T1000 (cell line): ENCODE measurements at regions not wholly inside any gene's neighbourhood (a gene's known extent, or its start where the extent isn't known, plus 50 kb on each side); places are given as distances from the start of the nearest gene placed in this dataset.
"Not testable (repeated sequence)": the region's sequence is repeated elsewhere in the genome, so short reads cannot be mapped to it uniquely, and the experiment has no call there.

Experiments used
- DNase-seq: peaks from one replicate; lab custom pipeline; 2025; ENCODE audit warnings: mixed read lengths; lab: John Stamatoyannopoulos, UW

DNA sequence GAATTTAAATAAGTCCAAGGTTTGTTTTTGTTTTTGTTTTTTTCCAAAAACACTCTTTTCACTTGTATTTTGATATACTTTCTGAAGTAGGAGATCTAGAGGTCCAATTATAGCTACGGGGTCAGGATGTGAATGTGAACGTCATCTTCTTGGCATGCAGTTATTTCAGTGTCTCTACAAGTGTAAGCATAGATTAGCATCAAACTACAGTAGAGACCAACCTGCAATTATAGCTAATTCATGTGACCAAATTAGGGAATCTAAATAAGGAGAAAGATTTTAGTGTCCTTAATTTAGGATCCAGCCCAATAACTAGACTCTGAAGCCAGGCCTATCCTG lies 107.3 kb upstream of the PALMD start:
- DNase-seq = no peak

GRCh38 chr1:99539131-99539530 lies 106.8 kb upstream of the PALMD start:
- no peak for DNase-seq

DNA sequence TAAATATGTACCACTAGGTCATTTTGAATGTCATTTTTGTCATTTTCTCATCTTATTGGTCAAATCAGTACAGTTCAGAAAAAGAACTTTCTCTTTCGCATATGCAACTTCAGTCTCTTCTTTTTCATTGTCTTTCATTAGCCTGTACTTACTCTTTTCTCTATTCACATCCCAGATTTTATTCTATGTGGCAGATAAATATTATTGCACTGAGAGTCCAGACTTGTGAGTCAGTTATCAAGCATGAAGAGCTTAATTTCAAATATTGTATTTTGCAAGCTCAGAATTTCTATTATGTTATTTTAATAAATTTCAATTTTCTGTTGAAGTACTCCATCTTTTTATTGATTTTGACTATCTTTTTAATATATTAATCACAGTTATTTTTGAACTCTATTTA lies 105.2 kb upstream of the PALMD start:
- no peak for DNase-seq

DNA sequence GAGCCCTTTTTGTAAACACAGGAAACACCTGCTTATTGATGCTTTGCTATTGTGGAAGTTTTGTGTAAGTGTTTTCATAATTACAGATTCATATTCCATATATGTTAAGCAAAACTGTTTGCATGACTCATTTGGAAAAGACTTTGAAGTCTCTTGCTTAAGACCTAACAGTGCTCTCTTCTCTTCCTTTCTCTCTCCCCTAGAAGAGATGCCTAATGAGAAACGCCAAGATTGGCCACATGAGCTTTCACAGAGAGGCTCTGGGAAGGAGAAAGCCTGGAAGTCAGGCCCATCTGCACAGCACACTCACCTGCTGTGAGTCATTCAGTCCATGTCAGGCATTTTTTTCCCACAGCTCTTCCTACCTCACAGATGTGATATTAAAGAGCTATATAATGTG lies 101.6 kb upstream of the PALMD start:
- no peak for DNase-seq

DNA sequence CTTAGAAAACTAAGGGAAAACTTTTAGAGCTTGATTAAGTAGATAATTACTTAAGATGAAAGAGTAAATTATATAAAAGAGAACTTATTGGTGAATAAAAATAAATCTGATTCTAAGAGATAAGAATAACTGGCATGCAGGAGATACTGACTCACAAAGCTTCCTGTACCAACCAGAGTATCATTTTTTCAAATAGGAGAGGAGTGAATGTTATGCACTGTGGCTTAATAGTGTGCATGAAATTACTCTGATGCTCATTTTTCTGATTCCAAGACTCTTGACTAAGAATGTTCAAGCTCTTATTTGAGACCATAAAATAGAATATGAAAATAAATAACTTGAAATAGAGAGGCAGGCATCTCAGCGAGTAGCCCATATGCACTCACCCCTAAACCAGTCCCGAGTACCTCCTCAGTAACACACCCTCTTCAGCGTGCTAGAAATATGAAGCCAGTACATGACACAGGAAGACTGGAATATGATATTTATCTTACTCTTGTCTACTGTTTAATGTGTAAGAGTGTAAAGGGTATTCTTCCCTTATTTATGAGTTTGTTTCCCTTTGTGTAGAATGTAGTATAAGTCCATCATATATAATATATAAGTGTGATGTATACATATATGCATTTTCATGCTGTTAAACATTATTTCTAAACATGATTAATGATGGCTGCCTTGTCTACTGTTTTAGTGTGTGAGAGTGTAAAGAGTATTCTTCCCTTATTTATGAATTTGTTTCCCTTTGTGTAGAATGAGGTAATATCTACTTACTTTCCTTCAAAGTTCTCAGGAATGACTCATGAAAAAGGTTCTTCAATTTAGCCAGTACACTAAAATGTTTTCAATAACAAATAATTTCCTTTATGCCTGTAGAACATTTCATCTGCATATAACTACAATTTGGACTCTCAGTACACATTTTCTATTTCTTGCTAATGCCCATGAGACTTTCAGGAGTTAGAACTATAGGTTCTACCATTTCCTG lies 99.2 kb upstream of the PALMD start:
- no peak for DNase-seq

DNA sequence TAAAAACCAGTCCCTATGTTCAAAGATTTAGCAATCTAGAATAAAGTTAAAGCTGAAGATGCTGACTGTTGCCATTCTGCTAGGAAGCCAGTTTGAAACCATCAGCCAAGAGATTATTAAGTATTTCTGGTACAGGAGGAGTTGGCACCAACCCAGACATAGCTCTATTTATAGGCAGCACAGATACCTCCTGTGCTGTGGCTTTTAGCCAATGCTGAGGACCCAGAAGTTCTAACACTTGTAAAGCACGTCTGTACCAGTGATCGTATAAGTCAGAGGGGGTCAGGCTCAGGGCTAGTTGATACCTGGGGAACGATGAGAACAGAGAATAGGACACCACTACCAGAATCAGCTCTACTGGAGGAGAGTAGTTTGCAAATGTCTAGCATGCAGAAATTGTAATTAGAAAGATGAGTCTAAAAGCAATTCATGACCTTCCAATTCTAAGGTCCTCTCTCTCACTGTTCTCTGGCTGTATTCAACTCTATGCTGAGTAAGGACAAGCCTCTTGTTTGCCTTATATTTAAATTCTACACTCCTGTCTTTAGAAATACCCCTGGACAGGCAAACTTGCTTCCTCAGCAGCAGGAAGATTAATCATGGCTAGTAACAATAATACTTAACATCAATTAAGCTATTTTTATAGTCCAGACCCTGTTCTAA lies 96.8 kb upstream of the PALMD start:
- DNase-seq = no peak

DNA sequence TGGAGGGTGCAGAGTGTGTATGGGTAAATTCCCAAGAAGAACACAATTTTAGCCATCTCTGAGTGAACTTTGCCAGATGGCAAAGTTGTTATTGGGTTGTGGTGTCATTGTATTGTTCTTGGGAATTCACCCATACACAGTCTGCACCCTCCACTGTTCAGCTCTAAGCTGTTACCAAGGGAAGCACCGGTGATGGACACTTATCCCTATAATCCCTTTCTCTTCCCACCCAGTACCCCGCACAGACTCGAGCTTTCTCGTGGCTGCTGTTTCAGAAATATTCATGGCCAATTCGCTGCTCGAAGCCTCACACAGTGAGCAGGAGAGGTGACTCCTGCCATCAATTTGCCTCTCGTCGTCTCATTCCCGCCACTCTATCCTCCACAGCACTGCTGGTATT lies 95.7 kb upstream of the PALMD start:
- DNase-seq = no peak

DNA sequence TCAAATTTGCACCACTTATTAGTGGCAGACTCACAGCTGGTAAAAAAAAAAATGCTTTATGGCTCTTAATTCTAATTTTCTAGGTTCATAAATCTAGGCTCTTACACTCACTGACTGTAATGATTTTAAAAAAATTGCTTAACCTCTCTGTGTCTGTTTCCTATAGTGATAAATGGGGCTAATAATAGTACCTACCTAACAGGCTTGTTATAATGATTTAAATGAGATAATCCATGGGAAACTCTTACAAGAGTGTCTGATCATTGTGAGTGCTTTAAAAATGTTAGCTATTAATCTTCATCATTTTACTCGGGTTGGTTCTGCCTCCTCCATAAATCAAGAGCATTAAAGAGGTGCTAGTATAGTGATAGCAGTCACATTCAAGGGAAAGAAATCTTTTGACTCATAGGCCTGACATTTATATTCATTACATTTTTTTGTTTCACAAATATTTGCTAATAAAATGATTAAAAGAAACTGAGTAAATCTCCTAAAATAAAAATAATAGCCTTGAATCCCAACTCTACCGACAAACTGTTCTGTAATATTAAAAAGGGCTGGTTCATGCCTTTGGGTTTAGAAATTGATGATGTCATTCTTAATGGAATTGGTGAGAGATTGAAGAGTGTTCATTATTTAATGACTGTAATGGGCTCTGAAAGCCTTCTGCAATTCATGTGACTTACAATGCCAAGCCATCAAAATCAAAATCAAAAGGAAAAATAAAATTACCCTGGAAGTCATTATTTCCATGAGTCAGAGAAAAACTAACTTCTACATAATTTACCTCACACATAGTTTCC lies 93.9 kb upstream of the PALMD start:
- DNase-seq = no peak

GRCh38 chr1:99553301-99553700 lies 92.6 kb upstream of the PALMD start:
- no peak for DNase-seq

GRCh38 chr1:99553819-99554218 lies 92.1 kb upstream of the PALMD start:
- DNase-seq = not testable (repeated sequence)

DNA sequence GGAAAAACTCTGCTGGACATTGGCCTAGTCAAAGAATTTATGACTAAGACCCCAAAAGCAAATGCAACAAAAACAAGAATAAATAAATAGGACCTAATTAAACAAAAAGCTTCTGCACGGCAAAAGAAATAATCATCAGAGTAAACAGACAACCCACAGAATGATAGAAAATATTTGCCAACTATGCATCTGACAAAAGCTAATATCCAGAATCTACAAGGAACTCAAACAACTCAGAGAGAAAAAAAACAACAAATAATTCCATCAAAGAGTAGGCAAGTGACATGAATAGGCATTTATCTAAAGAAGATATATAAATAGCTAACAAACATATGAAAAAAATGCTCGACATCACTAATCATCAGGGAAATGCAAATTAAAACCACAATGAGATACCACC lies 91.2 kb upstream of the PALMD start:
- no peak for DNase-seq

GRCh38 chr1:99557546-99558202 lies 88.2 kb upstream of the PALMD start:
- DNase-seq = no peak

GRCh38 chr1:99559166-99559565 lies 86.7 kb upstream of the PALMD start:
- no peak for DNase-seq

DNA sequence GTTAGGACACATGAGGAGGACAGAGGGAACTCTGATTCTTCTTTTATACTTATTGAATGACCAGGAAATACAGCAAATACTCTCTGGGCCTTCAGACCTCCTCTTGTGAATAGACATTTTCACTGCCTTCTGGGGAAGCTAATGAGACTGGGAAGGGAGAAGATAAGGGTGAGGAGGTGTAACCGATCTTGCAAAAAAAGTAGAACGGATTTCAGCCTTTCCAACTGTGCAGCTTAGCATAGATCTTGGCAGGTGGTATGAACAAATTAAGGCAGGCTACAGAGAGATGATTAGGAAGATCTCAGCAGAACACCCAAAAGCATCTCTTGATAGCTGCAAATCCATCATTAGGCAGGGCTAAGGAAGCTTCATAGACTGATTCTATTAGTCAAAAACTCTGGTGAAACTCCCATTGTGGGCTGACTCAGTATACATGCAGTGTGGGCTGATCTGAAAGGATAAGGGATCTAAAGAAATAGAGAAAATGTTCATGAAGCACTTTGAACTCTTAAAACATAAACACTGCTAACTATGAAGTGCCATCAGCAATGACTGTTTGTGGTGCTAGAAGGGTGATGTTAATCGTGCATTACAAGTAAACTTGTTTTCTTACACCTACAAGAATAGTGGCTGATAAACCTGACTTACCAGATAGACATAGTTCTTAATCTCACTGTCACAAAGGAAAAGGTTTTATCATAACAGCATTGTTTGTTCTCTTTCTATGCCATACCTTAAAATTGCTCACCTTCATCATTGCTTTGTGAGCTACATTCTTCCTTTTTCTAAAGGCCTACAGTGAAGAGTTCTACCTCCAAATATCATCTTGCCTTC lies 85.5 kb upstream of the PALMD start:
- no peak for DNase-seq

DNA sequence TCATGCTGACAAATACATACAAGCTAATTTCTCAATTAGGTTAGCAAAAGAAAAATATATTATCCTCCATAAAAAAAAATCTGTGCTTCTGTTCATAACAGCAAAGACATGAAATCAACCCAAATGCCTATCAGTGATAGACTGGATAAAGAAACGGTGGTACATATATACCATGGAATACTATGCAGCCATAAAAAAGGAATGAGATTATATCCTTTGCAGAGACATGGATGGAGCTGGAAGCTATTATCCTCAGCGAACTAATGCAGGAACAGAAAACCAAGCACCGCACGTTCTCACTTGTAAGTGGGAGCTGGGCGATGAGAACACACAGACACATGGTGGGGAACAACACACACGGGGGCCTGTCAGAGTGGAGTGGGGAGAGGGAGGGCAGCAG lies 84.0 kb upstream of the PALMD start:
- DNase-seq = no peak

DNA sequence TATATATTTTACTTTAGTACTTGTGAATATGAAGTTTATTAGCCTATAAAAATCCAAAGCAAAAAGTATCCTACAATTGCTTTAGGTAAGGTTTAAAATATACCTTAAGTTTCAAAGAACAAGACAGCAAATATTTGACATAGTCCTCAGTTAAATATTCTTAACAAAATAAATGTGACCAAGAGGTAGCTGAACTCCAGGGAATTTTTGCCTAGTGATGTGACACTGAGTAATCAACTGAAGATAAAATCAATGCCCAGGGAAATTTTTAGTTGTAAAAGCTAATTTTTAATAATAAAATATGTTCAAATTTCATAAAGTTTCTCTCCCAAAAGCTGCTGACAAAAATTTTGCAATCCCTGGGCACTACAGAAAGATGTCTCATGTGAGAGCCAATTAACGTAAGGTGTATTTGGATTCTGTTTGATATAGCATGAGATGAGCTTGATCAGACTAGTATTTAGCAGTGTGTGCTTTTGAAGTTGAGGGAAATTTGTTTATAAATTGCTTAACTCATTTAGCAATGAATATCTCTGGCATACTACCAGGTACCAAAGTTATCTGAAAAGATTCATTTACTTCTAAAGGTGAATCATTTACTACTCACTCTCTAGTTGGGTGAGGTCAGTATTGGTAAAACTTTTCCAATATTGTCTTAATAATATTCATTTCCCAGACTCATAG lies 80.2 kb upstream of the PALMD start:
- no peak for DNase-seq

- no peak for DNase-seq
Measured at GRCh38 chr1:99566290-99567021, 79.5 kb upstream of the PALMD start.

DNA sequence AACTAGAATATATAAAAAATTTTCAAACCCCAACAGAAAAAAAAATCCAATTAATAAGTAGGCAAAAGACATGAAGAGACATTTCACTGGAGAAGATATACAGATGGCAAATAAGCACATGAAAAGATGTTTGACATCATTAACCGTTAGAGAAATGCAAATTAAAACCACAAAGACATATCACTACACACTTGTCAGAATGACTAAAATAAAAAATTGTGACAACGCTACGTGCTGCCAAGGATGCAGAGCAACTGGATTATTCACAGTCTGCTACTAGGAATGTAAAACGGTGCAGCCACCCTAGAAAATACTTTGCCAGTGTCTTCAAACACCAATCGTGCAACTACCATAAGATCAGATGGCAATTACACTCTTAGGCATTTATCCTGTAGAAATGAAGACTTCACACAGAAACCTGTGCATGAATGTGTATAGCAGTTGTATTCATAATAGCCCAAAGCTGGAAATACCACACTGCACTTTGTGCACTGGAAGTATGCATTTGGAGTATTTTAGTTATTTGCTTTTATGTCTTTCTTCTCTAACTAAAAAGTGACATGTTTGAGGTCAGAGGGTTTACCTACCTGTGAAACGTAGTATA lies 75.3 kb upstream of the PALMD start:
- no peak for DNase-seq

DNA sequence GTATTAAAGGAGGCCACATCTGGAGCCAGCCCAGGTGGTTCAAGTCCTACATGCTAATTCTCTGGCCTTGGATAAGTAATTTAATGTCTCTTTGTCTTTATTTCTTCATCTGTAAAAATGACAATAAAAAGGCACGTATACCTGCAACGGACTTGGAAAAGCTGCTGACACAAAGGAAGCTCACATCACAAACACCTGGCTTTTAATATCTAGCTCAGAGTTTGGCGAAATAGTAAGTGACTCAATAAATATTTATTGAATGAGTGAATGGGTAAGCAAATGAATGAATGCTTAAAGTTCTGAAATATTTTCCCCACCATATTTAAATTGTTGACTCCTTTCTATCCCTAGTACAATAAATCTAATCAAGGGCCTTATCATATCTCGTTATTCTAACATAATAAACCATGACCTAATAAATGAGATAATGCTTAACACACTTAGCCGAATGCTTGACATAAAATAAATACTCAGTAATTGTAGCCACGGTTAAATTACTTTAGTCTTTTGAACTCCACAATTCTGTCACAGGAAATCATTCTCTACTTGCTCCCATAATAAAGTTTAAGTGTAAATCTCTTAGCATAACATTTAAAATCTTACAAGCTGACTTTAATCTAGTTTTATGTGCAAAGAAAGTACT lies 74.7 kb upstream of the PALMD start:
- DNase-seq = no peak
